Astrocyte (in vitro differentiated cells and primary cell): ENCODE measurements at regions not wholly inside any gene's neighbourhood (a gene's known extent, or its start where the extent isn't known, plus 50 kb on each side); places are given as distances from the start of the nearest gene placed in this dataset.

Source experiments
- DNase-seq: peaks from one replicate; pipeline ENCODE4 v3.0.0-alpha.2; 2010; ENCODE audit warnings: low read depth
- FAIRE-seq: peaks from 2 replicates; lab custom pipeline; 2011; peaks lifted over from hg19 to GRCh38; lab: Jason Lieb, UNC
- H2AFZ ChIP-seq: 2 replicates; pipeline ENCODE4 v1.6.0; 2012; ENCODE audit warnings: low read depth, low read length, inconsistent platforms
- H3K27ac ChIP-seq: 2 replicates; pipeline ENCODE4 v1.5.1; 2011; ENCODE audit warnings: low read depth, low read length, inconsistent platforms
- H3K27me3 ChIP-seq: 2 replicates; pipeline ENCODE4 v1.6.0; 2011; ENCODE audit warnings: low read length, inconsistent platforms; ENCODE audit not compliant: insufficient read depth
- H3K36me3 ChIP-seq: 2 replicates; pipeline ENCODE4 v1.5.1; 2011; ENCODE audit warnings: low read length, inconsistent platforms; ENCODE audit not compliant: insufficient read depth
- H3K4me1 ChIP-seq: 2 replicates; pipeline ENCODE4 v1.5.1; 2011; ENCODE audit warnings: low read length, inconsistent platforms; ENCODE audit not compliant: insufficient read depth
- H3K4me2 ChIP-seq: 2 replicates; pipeline ENCODE4 v1.6.0; 2012; ENCODE audit warnings: low read length, inconsistent platforms
- H3K4me3 ChIP-seq: 2 replicates; pipeline ENCODE4 v1.5.1; 2011; ENCODE audit warnings: low read depth, mild to moderate bottlenecking, low read length, inconsistent platforms; ENCODE audit not compliant: insufficient read depth
- H3K79me2 ChIP-seq: 2 replicates; pipeline ENCODE4 v1.6.0; 2012; ENCODE audit warnings: mild to moderate bottlenecking, low read length, inconsistent platforms; ENCODE audit not compliant: insufficient read depth
- H3K9ac ChIP-seq: 2 replicates; pipeline ENCODE4 v1.6.0; 2012; ENCODE audit warnings: mild to moderate bottlenecking, low read length, inconsistent platforms
- H3K9me3 ChIP-seq: 2 replicates; pipeline ENCODE4 v1.5.1; 2012; ENCODE audit warnings: low read depth, mild to moderate bottlenecking, low read length, inconsistent platforms; ENCODE audit not compliant: insufficient read depth
- H4K20me1 ChIP-seq: 2 replicates; pipeline ENCODE4 v1.6.0; 2012; ENCODE audit warnings: low read length, inconsistent platforms; ENCODE audit not compliant: insufficient read depth
- H3K27ac Mint-ChIP-seq: one replicate; pipeline ENCODE4 v1.8.0; 2021; ENCODE audit warnings: mild to moderate bottlenecking, mixed read lengths; ENCODE audit not compliant: unreplicated experiment
- H3K27me3 Mint-ChIP-seq: one replicate; pipeline ENCODE4 v1.8.0; 2021; ENCODE audit warnings: low read depth, mixed read lengths; ENCODE audit not compliant: unreplicated experiment
- H3K36me3 Mint-ChIP-seq: one replicate; pipeline ENCODE4 v1.8.0; 2021; ENCODE audit warnings: low read depth, mixed read lengths; ENCODE audit not compliant: unreplicated experiment
- H3K4me1 Mint-ChIP-seq: one replicate; pipeline ENCODE4 v1.8.0; 2021; ENCODE audit warnings: low read depth, mixed read lengths; ENCODE audit not compliant: unreplicated experiment
- H3K4me3 Mint-ChIP-seq: one replicate; pipeline ENCODE4 v1.8.0; 2021; ENCODE audit warnings: mild to moderate bottlenecking, moderate library complexity, mixed read lengths; ENCODE audit not compliant: unreplicated experiment
- H3K9me3 Mint-ChIP-seq: one replicate; pipeline ENCODE4 v1.8.0; 2021; ENCODE audit warnings: mild to moderate bottlenecking, mixed read lengths; ENCODE audit not compliant: unreplicated experiment
- CTCF ChIP-seq: IDR thresholded peaks from 2 replicates; pipeline ENCODE4 v1.5.1; 2011; ENCODE audit warnings: low read depth, mild to moderate bottlenecking, inconsistent platforms, low read length, moderate library complexity; ENCODE audit not compliant: insufficient read depth
- EZH2 ChIP-seq: IDR thresholded peaks from 2 replicates; pipeline ENCODE4 v1.6.1; 2012; ENCODE audit warnings: mild to moderate bottlenecking, low read length, inconsistent platforms; ENCODE audit not compliant: insufficient read depth

- no peak overlapping the region for H2AFZ ChIP-seq
- H3K9me3 ChIP-seq, result no peaks in the 10 kb centered on the region
- no peaks in the 10 kb centered on the region for H3K36me3 ChIP-seq
- no peak for TF ChIP-seq EZH2
- no peak for TF ChIP-seq CTCF
- no peak overlapping the region for H3K27ac Mint-ChIP-seq
- H3K9me3 Mint-ChIP-seq, result no peaks in the 10 kb centered on the region
- DNase-seq (no peak), FAIRE-seq (no peak)
- H3K9ac ChIP-seq, result no peak overlapping the region
- H3K27me3 ChIP-seq, result no peaks in the 10 kb centered on the region
- H3K4me1 ChIP-seq, result no peaks in the 10 kb centered on the region
- H3K4me2 ChIP-seq, result no peak overlapping the region
- H3K27ac ChIP-seq, result no peak overlapping the region
- H3K79me2 ChIP-seq, result no peaks in the 10 kb centered on the region
- H3K4me3 ChIP-seq, result no peak overlapping the region
- no peaks in the 10 kb centered on the region for H4K20me1 ChIP-seq
- H3K27me3 Mint-ChIP-seq, result peaks cover 55% of the 10 kb centered on the region
- no peak overlapping the region for H3K4me3 Mint-ChIP-seq
- H3K4me1 Mint-ChIP-seq, result no peaks in the 10 kb centered on the region
- H3K36me3 Mint-ChIP-seq, result no peaks in the 10 kb centered on the region
These were observed 114.8 kb upstream of the IGSF21 start for GRCh38 chr1:17992800-17993199.

- no peak for DNase-seq
- no peaks in the 10 kb centered on the region for H3K36me3 ChIP-seq
- no peak for FAIRE-seq
- Mint-ChIP-seq H3K27ac (no peak overlapping the region), H3K9me3 (no peaks in the 10 kb centered on the region), H3K36me3 (no peaks in the 10 kb centered on the region), H3K27me3 (peaks cover 53% of the 10 kb centered on the region), H3K4me1 (no peaks in the 10 kb centered on the region), H3K4me3 (no peak overlapping the region)
- H3K4me3 ChIP-seq, result no peak overlapping the region
- H3K4me1 ChIP-seq, result no peaks in the 10 kb centered on the region
- TF ChIP-seq CTCF (no peak), EZH2 (no peak)
- no peaks in the 10 kb centered on the region for H3K79me2 ChIP-seq
- H3K27me3 ChIP-seq, result no peaks in the 10 kb centered on the region
- H3K27ac ChIP-seq, result no peak overlapping the region
- H2AFZ ChIP-seq, result no peak overlapping the region
- no peaks in the 10 kb centered on the region for H4K20me1 ChIP-seq
- no peak overlapping the region for H3K9ac ChIP-seq
- no peaks in the 10 kb centered on the region for H3K9me3 ChIP-seq
- no peak overlapping the region for H3K4me2 ChIP-seq
These were observed 113.6 kb upstream of the IGSF21 start for GRCh38 chr1:17994046-17994445.

GRCh38 chr1:17995480-17995879, 112.1 kb upstream of the IGSF21 start:
- no peak for TF ChIP-seq EZH2
- no peak for TF ChIP-seq CTCF
- H3K27ac ChIP-seq, result no peak overlapping the region
- no peaks in the 10 kb centered on the region for H3K4me1 ChIP-seq
- DNase-seq (no peak), FAIRE-seq (no peak)
- no peak overlapping the region for H3K27ac Mint-ChIP-seq
- H2AFZ ChIP-seq, result no peak overlapping the region
- H3K9me3 Mint-ChIP-seq, result no peaks in the 10 kb centered on the region
- H3K4me2 ChIP-seq, result no peak overlapping the region
- H4K20me1 ChIP-seq, result no peaks in the 10 kb centered on the region
- no peak overlapping the region for H3K4me3 Mint-ChIP-seq
- H3K27me3 ChIP-seq, result no peaks in the 10 kb centered on the region
- H3K27me3 Mint-ChIP-seq, result peaks cover 56% of the 10 kb centered on the region
- no peaks in the 10 kb centered on the region for H3K36me3 ChIP-seq
- H3K36me3 Mint-ChIP-seq, result no peaks in the 10 kb centered on the region
- H3K4me3 ChIP-seq, result no peak overlapping the region
- no peak overlapping the region for H3K9ac ChIP-seq
- no peaks in the 10 kb centered on the region for H3K79me2 ChIP-seq
- H3K9me3 ChIP-seq, result no peaks in the 10 kb centered on the region
- H3K4me1 Mint-ChIP-seq, result no peaks in the 10 kb centered on the region
